ENCODE measurements at regions not wholly inside any gene's neighbourhood (a gene's known extent, or its start where the extent isn't known, plus 50 kb on each side); places are given as distances from the start of the nearest gene placed in this dataset.
"Not testable (repeated sequence)": the region's sequence is repeated elsewhere in the genome, so short reads cannot be mapped to it uniquely, and the experiment has no call there.

DNA sequence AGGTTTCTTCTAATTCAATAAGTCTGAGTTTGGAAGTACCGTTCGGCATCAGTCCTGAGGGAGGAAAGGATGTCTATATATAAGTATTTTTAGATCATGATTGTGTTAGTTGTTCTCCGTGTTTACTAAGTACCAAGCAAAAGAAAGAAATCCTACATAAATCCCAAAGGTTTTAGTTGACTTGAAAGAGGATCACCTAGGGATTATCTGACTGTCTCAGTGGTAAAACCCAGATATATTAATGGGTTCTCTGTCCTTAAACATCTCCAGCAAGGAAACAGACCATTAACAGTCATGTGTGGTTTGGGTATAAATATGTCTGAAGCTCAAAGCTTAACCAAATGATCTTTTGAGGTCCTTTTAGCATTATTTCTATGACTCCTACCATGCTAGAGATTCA is 207.1 kb upstream of the RASGEF1B start:
- no peaks in the 10 kb centered on the region for H3K27me3 ChIP-seq (ENCODE audit: insufficient read depth, low read length)
- no peaks in the 10 kb centered on the region for H3K36me3 ChIP-seq (ENCODE audit: insufficient read depth, low read length)
- peaks cover 9% of the 10 kb centered on the region; the same call in 1 of the 2 replicates for H3K4me1 ChIP-seq (ENCODE audit: insufficient read depth, low read length)
- no peak overlapping the region for H3K27ac ChIP-seq (ENCODE audit: low read depth, low read length)
- WGBS, result 100% methylated on average over 2 of the region's 3 CpGs
- H3K9me3 ChIP-seq (ENCODE audit: insufficient read depth, low read depth, low read length), result no peaks in the 10 kb centered on the region
- no peak overlapping the region for H3K4me3 ChIP-seq (ENCODE audit: low read length)
- H3K9ac ChIP-seq (ENCODE audit: low read depth, low read length), result no peak overlapping the region

DNA sequence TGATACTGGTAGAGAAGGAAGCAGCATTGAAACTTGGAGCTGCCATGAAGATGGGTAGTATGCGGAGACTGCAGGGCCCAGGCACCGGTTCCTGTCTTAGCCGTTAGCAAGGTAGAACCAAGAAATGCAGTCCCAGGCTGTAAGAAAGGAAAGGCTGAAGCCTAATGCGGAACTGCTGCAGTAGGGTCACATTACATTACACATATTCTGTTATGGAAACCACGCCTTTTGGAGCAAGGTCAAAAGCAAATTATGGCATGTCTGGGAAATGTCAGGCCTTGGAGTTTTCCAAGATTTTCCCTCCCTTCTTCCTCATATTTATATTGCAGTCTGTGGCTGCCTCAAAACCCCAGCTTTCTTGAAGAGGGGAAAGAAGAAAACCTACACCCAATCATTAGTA is 204.8 kb upstream of the RASGEF1B start:
- Histone ChIP-seq H3K9ac (ENCODE audit: low read depth, low read length) (no peak overlapping the region), H3K4me1 (ENCODE audit: insufficient read depth, low read length) (no peaks in the 10 kb centered on the region), H3K36me3 (ENCODE audit: insufficient read depth, low read length) (no peaks in the 10 kb centered on the region), H3K9me3 (ENCODE audit: insufficient read depth, low read depth, low read length) (no peaks in the 10 kb centered on the region), H3K27me3 (ENCODE audit: insufficient read depth, low read length) (no peaks in the 10 kb centered on the region), H3K4me3 (ENCODE audit: low read length) (no peak overlapping the region), H3K27ac (ENCODE audit: low read depth, low read length) (no peak overlapping the region)
- WGBS, result 91% methylated on average over 5 of the region's 5 CpGs

GRCh38 chr4:81675791-81676393 is 204.2 kb upstream of the RASGEF1B start:
- 95% methylated on average over 7 of the region's 7 CpGs for WGBS

DNA sequence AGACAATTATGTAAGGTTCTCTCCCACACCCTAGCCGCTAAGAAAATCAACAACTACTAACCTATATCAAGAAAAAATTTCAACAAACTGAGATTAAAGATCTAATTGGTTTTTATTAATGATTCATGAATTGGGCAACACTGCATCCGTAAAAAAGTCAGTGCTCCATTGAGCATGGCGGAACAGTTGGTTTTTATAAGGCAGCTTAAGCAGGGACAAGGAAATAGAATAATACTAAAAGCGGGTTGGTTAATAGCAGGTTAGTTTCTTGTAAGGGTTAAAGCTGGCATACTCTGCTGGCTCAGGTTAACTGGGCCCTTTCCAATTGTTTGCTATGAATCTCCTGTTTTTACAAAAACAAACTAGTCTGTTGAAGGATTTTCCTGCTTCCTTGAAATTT is 202.3 kb upstream of the RASGEF1B start:
- no peaks in the 10 kb centered on the region for H3K27me3 ChIP-seq (ENCODE audit: insufficient read depth, low read length)
- no peak overlapping the region for H3K4me3 ChIP-seq (ENCODE audit: low read length)
- WGBS, result 90% methylated on average over 4 of the region's 4 CpGs
- H3K27ac ChIP-seq (ENCODE audit: low read depth, low read length), result no peak overlapping the region
- H3K9me3 ChIP-seq (ENCODE audit: insufficient read depth, low read depth, low read length), result no peaks in the 10 kb centered on the region
- no peak overlapping the region for H3K9ac ChIP-seq (ENCODE audit: low read depth, low read length)
- H3K4me1 ChIP-seq (ENCODE audit: insufficient read depth, low read length), result no peaks in the 10 kb centered on the region
- no peaks in the 10 kb centered on the region for H3K36me3 ChIP-seq (ENCODE audit: insufficient read depth, low read length)

More at GRCh38 chr4:81675791-81676393, 204.2 kb upstream of the RASGEF1B start:
- no peak overlapping the region for H3K4me3 ChIP-seq (ENCODE audit: low read length)
- H3K9me3 ChIP-seq (ENCODE audit: insufficient read depth, low read depth, low read length), result no peaks in the 10 kb centered on the region
- H3K36me3 ChIP-seq (ENCODE audit: insufficient read depth, low read length), result no peaks in the 10 kb centered on the region
- no peak overlapping the region for H3K27ac ChIP-seq (ENCODE audit: low read depth, low read length)
- no peak overlapping the region for H3K9ac ChIP-seq (ENCODE audit: low read depth, low read length)
- H3K4me1 ChIP-seq (ENCODE audit: insufficient read depth, low read length), result no peaks in the 10 kb centered on the region
- H3K27me3 ChIP-seq (ENCODE audit: insufficient read depth, low read length), result no peaks in the 10 kb centered on the region

GRCh38 chr4:81668328-81668727 is 196.6 kb upstream of the RASGEF1B start:
- H3K9me3 ChIP-seq (ENCODE audit: insufficient read depth, low read depth, low read length); H3K9ac ChIP-seq (ENCODE audit: low read depth, low read length); H3K27ac ChIP-seq (ENCODE audit: low read depth, low read length); H3K4me3 ChIP-seq (ENCODE audit: low read length); H3K4me1 ChIP-seq (ENCODE audit: insufficient read depth, low read length); H3K27me3 ChIP-seq (ENCODE audit: insufficient read depth, low read length); H3K36me3 ChIP-seq (ENCODE audit: insufficient read depth, low read length): not testable (repeated sequence)
- 92% methylated on average over 7 of the region's 7 CpGs for WGBS

DNA sequence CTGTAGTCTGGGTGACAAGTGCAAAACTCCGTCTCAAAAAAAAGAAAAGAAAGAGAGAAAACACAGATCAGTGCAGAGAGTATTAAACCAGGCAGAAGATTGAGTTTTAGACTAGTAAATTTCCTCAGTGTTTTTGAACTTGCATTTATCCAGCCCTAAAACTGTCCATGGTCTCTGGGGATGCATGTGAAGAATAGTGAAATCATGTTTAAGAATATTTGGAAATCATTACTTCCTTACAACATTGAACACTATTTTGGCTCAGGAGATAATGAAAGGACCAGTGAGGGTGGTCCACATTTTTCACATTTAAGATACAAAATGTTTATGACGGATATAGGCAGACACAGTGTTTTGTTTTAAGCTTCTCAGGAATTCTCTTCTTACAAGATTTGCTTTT is 195.8 kb upstream of the RASGEF1B start:
- H3K9ac ChIP-seq (ENCODE audit: low read depth, low read length), result no peak overlapping the region
- no peaks in the 10 kb centered on the region for H3K36me3 ChIP-seq (ENCODE audit: insufficient read depth, low read length)
- H3K27me3 ChIP-seq (ENCODE audit: insufficient read depth, low read length), result no peaks in the 10 kb centered on the region

DNA sequence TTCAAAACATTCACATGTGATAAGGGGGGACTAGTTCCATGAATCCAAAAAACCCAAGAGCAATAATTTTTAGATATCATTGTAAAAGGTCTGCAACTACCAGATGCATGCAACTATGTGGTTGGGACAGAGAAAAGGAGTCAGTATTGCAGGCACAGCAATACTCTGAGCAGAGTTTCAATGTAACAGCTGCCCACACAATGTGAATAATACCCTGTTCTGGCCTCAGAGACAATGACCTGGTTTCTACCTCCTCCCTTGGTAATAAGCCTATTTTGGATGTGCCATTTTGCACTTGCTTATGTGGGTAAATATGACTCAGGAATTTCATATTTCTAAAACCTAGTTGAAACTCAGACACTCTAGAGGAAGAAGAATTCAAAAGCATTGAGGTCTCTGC is 194.8 kb upstream of the RASGEF1B start:
- no peak overlapping the region for H3K9ac ChIP-seq (ENCODE audit: low read depth, low read length)
- no peaks in the 10 kb centered on the region; the same call in 1 of the 2 replicates for H3K4me1 ChIP-seq (ENCODE audit: insufficient read depth, low read length)
- H3K9me3 ChIP-seq (ENCODE audit: insufficient read depth, low read depth, low read length), result no peaks in the 10 kb centered on the region
- no peaks in the 10 kb centered on the region for H3K27me3 ChIP-seq (ENCODE audit: insufficient read depth, low read length)
- no peak overlapping the region for H3K4me3 ChIP-seq (ENCODE audit: low read length)
- no peaks in the 10 kb centered on the region for H3K36me3 ChIP-seq (ENCODE audit: insufficient read depth, low read length)
- H3K27ac ChIP-seq (ENCODE audit: low read depth, low read length), result no peak overlapping the region

More for the DNA sequence above, 195.8 kb upstream of the RASGEF1B start:
- Histone ChIP-seq H3K4me3 (ENCODE audit: low read length) (no peak overlapping the region), H3K4me1 (ENCODE audit: insufficient read depth, low read length) (no peaks in the 10 kb centered on the region; the same call in 1 of the 2 replicates), H3K9me3 (ENCODE audit: insufficient read depth, low read depth, low read length) (no peaks in the 10 kb centered on the region), H3K27ac (ENCODE audit: low read depth, low read length) (no peak overlapping the region)
- 90% methylated on average over 2 of the region's 2 CpGs for WGBS

- Histone ChIP-seq H3K27ac (ENCODE audit: low read depth, low read length) (no peak overlapping the region), H3K9me3 (ENCODE audit: insufficient read depth, low read depth, low read length) (no peaks in the 10 kb centered on the region), H3K9ac (ENCODE audit: low read depth, low read length) (no peak overlapping the region), H3K36me3 (ENCODE audit: insufficient read depth, low read length) (no peaks in the 10 kb centered on the region), H3K4me3 (ENCODE audit: low read length) (no peak overlapping the region), H3K4me1 (ENCODE audit: insufficient read depth, low read length) (no peaks in the 10 kb centered on the region; the same call in 1 of the 2 replicates), H3K27me3 (ENCODE audit: insufficient read depth, low read length) (no peaks in the 10 kb centered on the region)
- WGBS, result 88% methylated on average over 1 of the region's 1 CpG
Measured at GRCh38 chr4:81665649-81666048, 193.9 kb upstream of the RASGEF1B start.

DNA sequence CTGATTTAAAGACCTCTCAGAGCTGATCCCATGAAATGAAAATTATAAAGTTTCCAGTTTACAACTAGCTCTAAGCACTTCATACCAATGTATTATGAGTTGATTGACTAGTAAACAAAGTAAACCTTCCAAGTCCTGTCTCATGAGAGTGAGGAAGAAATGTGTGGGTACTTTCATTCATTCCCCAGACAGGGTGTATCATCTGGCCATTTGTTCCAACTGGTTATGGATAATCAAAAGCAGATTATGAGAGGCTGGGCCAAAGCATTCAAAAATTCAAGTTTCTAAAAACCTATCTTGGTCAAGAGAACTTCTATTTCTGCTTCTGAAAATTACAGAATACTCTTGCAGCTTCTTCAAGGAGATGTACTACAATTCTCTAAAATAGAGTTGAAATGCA is 193.3 kb upstream of the RASGEF1B start:
- no peaks in the 10 kb centered on the region for H3K9me3 ChIP-seq (ENCODE audit: insufficient read depth, low read depth, low read length)
- no peak overlapping the region for H3K9ac ChIP-seq (ENCODE audit: low read depth, low read length)
- H3K27me3 ChIP-seq (ENCODE audit: insufficient read depth, low read length), result no peaks in the 10 kb centered on the region
- H3K4me1 ChIP-seq (ENCODE audit: insufficient read depth, low read length), result no peaks in the 10 kb centered on the region; the same call in 1 of the 2 replicates
- H3K4me3 ChIP-seq (ENCODE audit: low read length), result no peak overlapping the region
- no peaks in the 10 kb centered on the region for H3K36me3 ChIP-seq (ENCODE audit: insufficient read depth, low read length)
- no peak overlapping the region for H3K27ac ChIP-seq (ENCODE audit: low read depth, low read length)

- Histone ChIP-seq H3K9me3 (ENCODE audit: insufficient read depth, low read depth, low read length) (no peaks in the 10 kb centered on the region), H3K36me3 (ENCODE audit: insufficient read depth, low read length) (no peaks in the 10 kb centered on the region), H3K9ac (ENCODE audit: low read depth, low read length) (no peak overlapping the region), H3K27me3 (ENCODE audit: insufficient read depth, low read length) (no peaks in the 10 kb centered on the region), H3K4me3 (ENCODE audit: low read length) (no peak overlapping the region), H3K4me1 (ENCODE audit: insufficient read depth, low read length) (no peaks in the 10 kb centered on the region; the same call in 1 of the 2 replicates), H3K27ac (ENCODE audit: low read depth, low read length) (no peak overlapping the region)
- WGBS, result 92% methylated on average over 3 of the region's 4 CpGs
Measured at GRCh38 chr4:81664079-81664478, 192.4 kb upstream of the RASGEF1B start.

DNA sequence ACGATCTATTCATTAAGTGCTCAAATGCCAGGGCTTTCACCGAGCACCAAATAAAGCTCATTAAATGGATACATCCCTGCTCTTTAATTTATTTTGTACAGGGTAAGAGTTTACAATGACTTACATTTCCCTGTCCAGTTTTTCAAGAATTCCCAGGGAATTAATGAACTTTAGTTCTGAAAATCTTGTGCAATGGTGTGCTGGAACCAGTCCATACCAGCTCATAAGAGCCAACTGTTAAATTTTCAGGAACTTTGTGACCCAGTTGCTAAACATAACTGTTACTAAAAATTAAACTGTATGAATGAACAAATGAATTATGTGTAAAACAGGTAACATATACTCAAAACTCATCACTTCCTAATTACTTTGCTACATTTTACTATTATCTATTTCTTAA is 191.7 kb upstream of the RASGEF1B start:
- Histone ChIP-seq H3K9me3 (ENCODE audit: insufficient read depth, low read depth, low read length) (no peaks in the 10 kb centered on the region), H3K36me3 (ENCODE audit: insufficient read depth, low read length) (no peaks in the 10 kb centered on the region), H3K27ac (ENCODE audit: low read depth, low read length) (no peak overlapping the region), H3K27me3 (ENCODE audit: insufficient read depth, low read length) (no peaks in the 10 kb centered on the region), H3K9ac (ENCODE audit: low read depth, low read length) (no peak overlapping the region), H3K4me1 (ENCODE audit: insufficient read depth, low read length) (no peaks in the 10 kb centered on the region; the same call in 1 of the 2 replicates), H3K4me3 (ENCODE audit: low read length) (no peak overlapping the region)
- 96% methylated on average over 2 of the region's 2 CpGs for WGBS

GRCh38 chr4:81659051-81659450 is 187.3 kb upstream of the RASGEF1B start:
- H3K36me3 ChIP-seq (ENCODE audit: insufficient read depth, low read length), result no peaks in the 10 kb centered on the region
- H3K4me1 ChIP-seq (ENCODE audit: insufficient read depth, low read length), result no peaks in the 10 kb centered on the region; the same call in 1 of the 2 replicates
- H3K4me3 ChIP-seq (ENCODE audit: low read length), result no peak overlapping the region
- H3K9me3 ChIP-seq (ENCODE audit: insufficient read depth, low read depth, low read length), result no peaks in the 10 kb centered on the region
- no peaks in the 10 kb centered on the region for H3K27me3 ChIP-seq (ENCODE audit: insufficient read depth, low read length)
- H3K27ac ChIP-seq (ENCODE audit: low read depth, low read length), result no peak overlapping the region
- H3K9ac ChIP-seq (ENCODE audit: low read depth, low read length), result no peak overlapping the region

Data from HUES64 (cell line).